Progenitor cell of endocrine pancreas (in vitro differentiated cells): ENCODE measurements at regions not wholly inside any gene's neighbourhood (a gene's known extent, or its start where the extent isn't known, plus 50 kb on each side); places are given as distances from the start of the nearest gene placed in this dataset.
"Not testable (repeated sequence)": the region's sequence is repeated elsewhere in the genome, so short reads cannot be mapped to it uniquely, and the experiment has no call there.

ENCODE experiments used
- DNase-seq: peaks from one replicate; pipeline ENCODE4 v3.0.0; 2021; ENCODE audit warnings: low spot score; ENCODE audit not compliant: unreplicated experiment
- H3K27ac Mint-ChIP-seq: 2 replicates; pipeline ENCODE4 v1.8.0; 2021; ENCODE audit warnings: mild to moderate bottlenecking, moderate library complexity, mixed read lengths
- H3K27me3 Mint-ChIP-seq: 2 replicates; pipeline ENCODE4 v1.8.0; 2021; ENCODE audit warnings: mixed read lengths
- H3K36me3 Mint-ChIP-seq: 2 replicates; pipeline ENCODE4 v1.8.0; 2022; ENCODE audit warnings: mixed read lengths; ENCODE audit not compliant: insufficient read depth
- H3K4me1 Mint-ChIP-seq: 2 replicates; pipeline ENCODE4 v1.8.0; 2021; ENCODE audit warnings: low read depth, mixed read lengths
- H3K4me3 Mint-ChIP-seq: 2 replicates; pipeline ENCODE4 v1.8.0; 2021; ENCODE audit warnings: low read depth, mild to moderate bottlenecking, moderate library complexity, mixed read lengths
- H3K9me3 Mint-ChIP-seq: 2 replicates; pipeline ENCODE4 v1.8.0; 2021; ENCODE audit warnings: low read depth, mixed read lengths
- CTCF ChIP-seq: fragments of 200-600 bp; sonication (generic); IDR thresholded peaks from one replicate; pipeline ENCODE4 v1.5.0; 2021; ENCODE audit warnings: antibody characterized with exemption, mild to moderate bottlenecking; ENCODE audit not compliant: unreplicated experiment

GRCh38 chr16:76875898-76876297 lies 315.1 kb upstream of the MON1B start:
- Mint-ChIP-seq H3K4me1 (peaks cover 8% of the 10 kb centered on the region), H3K27ac (no peak overlapping the region), H3K4me3 (no peak overlapping the region), H3K36me3 (no peaks in the 10 kb centered on the region), H3K27me3 (no peaks in the 10 kb centered on the region), H3K9me3 (no peaks in the 10 kb centered on the region)
- DNase-seq: no peak
- TF ChIP-seq CTCF: no peak

- DNase-seq: no peak
- no peak overlapping the region for H3K27ac Mint-ChIP-seq
- peaks cover 8% of the 10 kb centered on the region for H3K4me1 Mint-ChIP-seq
Measured at GRCh38 chr16:76879420-76879819, 311.6 kb upstream of the MON1B start.

GRCh38 chr16:76880523-76880922 lies 310.5 kb upstream of the MON1B start:
- H3K4me3 Mint-ChIP-seq, H3K4me1 Mint-ChIP-seq, H3K27ac Mint-ChIP-seq, H3K9me3 Mint-ChIP-seq, H3K27me3 Mint-ChIP-seq, DNase-seq, H3K36me3 Mint-ChIP-seq: not testable (repeated sequence)

More at GRCh38 chr16:76879420-76879819, 311.6 kb upstream of the MON1B start:
- Mint-ChIP-seq H3K36me3 (no peaks in the 10 kb centered on the region), H3K4me3 (no peak overlapping the region), H3K9me3 (peaks cover 3% of the 10 kb centered on the region), H3K27me3 (no peaks in the 10 kb centered on the region)
- no peak for TF ChIP-seq CTCF

- DNase-seq: no peak
- no peak overlapping the region for H3K4me3 Mint-ChIP-seq
- H3K27ac Mint-ChIP-seq: no peak overlapping the region
- H3K9me3 Mint-ChIP-seq: peaks cover 3% of the 10 kb centered on the region
- peaks cover 8% of the 10 kb centered on the region for H3K4me1 Mint-ChIP-seq
- no peak for TF ChIP-seq CTCF
- no peaks in the 10 kb centered on the region for H3K27me3 Mint-ChIP-seq
- no peaks in the 10 kb centered on the region for H3K36me3 Mint-ChIP-seq
Measured at GRCh38 chr16:76882105-76882504, 308.9 kb upstream of the MON1B start.

GRCh38 chr16:76883076-76883475 lies 307.9 kb upstream of the MON1B start:
- Mint-ChIP-seq H3K27me3 (no peaks in the 10 kb centered on the region), H3K4me1 (peaks cover 8% of the 10 kb centered on the region), H3K36me3 (no peaks in the 10 kb centered on the region), H3K9me3 (peaks cover 3% of the 10 kb centered on the region), H3K27ac (no peak overlapping the region), H3K4me3 (no peak overlapping the region)
- no peak for DNase-seq
- no peak for TF ChIP-seq CTCF

- H3K27me3 Mint-ChIP-seq: no peaks in the 10 kb centered on the region
- TF ChIP-seq CTCF: no peak
- H3K4me1 Mint-ChIP-seq: peaks cover 1% of the 10 kb centered on the region
- no peak overlapping the region for H3K27ac Mint-ChIP-seq
- no peak overlapping the region for H3K4me3 Mint-ChIP-seq
- no peaks in the 10 kb centered on the region for H3K36me3 Mint-ChIP-seq
- peaks cover 3% of the 10 kb centered on the region for H3K9me3 Mint-ChIP-seq
- no peak for DNase-seq
Measured at GRCh38 chr16:76885776-76886537, 305.0 kb upstream of the MON1B start.
